GM19023 (cell line): ENCODE measurements at regions not wholly inside any gene's neighbourhood (a gene's known extent, or its start where the extent isn't known, plus 50 kb on each side); places are given as distances from the start of the nearest gene placed in this dataset.

ENCODE experiments used
- ATAC-seq: cut with Tn5 transposase; IDR thresholded peaks from one replicate; pipeline ENCODE4 v1.9.1; 2021; ENCODE audit warnings: mild to moderate bottlenecking, moderate library complexity; ENCODE audit not compliant: unreplicated experiment

GRCh38 chrX:118167361-118167760 lies 50.8 kb upstream of the KLHL13 start:
- no peak for ATAC-seq

- no peak for ATAC-seq
Observed at GRCh38 chrX:118171356-118171755, 54.7 kb upstream of the KLHL13 start.

DNA sequence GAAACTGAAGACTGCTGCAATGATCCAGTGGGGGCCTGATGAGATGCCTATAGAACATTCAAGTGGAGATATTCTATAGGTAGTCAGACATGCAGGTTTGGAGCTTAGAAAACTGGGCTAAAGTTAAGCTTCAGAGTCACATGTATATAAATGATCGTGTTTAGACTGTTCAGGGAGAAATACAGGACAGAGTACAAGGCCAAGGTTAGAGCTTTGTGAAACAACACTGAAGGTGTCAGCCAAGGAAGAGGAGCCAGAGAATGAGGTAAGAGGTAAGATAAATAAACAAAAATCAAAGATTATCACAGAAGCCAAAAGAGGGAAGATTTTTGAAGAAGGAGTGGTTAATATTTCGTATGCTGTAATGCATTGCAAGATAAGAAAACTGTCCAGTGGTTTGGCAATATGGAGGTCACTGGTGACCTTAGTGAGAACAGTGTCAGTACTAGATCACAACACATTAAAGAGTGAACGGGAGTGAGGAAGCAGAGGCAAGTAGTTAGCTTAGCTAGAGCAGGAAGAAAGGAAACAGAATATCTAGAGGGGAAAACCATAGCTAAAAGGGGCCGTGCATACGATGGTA lies 58.0 kb upstream of the KLHL13 start:
- ATAC-seq, result no peak

DNA sequence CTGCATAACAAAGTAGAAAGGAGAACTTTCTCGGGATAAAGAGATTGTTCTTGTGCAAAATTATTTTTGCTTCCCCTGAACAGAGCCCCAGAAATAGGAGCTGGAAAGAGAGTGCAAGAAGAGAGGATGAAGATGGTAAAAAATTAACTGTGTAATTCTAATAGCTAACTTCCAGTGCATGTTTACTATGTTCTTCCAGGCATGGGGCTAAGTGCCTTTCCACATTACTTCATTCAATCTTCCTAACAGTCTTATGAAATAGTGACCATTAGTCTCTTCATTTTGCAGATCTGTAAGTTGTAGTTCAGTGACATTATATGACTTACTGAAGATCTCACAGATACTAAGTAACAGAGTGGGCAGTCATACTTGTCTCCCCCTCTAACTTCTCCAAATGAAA lies 61.1 kb upstream of the KLHL13 start:
- ATAC-seq, result no peak

DNA sequence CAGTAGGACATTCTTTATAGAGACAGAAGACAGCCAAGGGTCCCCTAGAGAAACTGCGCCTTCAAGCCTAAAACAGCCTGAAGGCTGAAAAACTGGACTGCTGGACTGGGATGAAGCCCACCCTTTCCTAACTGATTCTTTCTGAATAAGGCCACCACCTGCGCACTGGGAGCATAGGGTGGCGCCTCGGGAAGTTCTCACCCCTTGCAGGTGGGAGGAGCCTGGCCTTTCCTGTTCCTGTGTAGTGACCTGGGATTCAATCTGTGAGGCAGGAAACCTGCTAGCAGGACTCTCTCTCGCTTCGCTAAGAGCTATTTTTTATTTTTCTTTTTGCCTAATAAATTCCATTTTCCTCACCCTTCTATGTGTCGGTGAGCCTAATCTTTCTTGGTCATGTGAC lies 61.8 kb upstream of the KLHL13 start:
- ATAC-seq, result no peak

DNA sequence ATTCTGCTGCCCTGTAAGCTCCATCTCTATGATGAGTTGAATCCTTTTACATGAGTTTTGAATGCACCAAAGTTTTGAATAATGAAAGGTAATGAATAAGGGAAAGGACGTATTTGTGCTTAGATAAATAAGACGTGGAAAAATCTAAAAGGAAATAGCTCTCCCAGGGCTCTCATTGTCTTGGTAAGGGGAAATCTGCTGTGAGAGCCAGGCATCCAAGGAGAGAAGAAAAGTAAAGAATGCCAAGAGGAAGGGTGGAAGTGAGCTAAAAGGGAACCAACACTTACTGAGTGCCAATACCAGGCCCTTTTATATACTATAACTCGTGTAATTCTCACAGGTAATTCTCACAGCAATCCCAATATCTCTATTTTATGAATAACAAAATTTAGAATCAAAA lies 62.6 kb upstream of the KLHL13 start:
- ATAC-seq, result no peak

- ATAC-seq, result no peak
Observed at GRCh38 chrX:118179718-118180117, 63.1 kb upstream of the KLHL13 start.

DNA sequence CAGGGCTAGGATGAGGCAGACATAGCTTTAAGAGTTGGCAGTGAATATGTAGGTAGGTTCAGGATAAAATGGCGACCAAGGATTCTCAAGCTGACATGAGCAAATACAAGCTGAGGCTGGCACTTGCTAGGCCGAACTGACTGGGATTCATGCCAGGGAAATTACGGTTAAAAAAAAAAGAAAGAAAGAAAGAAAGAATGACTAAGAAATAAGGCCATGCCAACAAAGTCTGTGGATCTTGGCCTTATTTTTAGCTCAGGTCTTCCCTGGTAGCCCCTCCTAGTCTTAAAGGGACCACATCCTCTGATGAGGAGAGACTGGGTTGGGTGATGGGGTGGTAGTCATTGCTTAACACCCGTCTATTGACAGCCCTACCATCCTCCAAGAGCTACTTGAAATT lies 64.4 kb upstream of the KLHL13 start:
- ATAC-seq, result no peak

DNA sequence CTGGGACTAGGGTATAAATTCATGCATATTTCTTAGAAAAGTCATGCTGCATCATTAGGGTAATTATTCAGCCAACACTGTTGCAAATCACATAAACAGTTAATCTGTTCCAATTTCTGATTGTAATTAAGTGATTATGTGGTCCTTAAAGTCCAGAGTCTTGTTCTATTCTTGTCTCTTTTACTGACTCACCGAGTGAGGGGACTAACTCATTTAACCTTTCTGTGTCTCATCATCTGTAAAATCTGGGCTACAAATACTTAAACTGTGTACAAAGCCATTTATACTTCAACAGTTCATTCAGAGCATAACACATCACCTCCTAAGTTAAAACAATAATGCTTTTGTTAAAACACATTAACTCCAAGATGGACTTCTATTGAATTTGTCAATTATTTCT lies 65.4 kb upstream of the KLHL13 start:
- no peak for ATAC-seq

DNA sequence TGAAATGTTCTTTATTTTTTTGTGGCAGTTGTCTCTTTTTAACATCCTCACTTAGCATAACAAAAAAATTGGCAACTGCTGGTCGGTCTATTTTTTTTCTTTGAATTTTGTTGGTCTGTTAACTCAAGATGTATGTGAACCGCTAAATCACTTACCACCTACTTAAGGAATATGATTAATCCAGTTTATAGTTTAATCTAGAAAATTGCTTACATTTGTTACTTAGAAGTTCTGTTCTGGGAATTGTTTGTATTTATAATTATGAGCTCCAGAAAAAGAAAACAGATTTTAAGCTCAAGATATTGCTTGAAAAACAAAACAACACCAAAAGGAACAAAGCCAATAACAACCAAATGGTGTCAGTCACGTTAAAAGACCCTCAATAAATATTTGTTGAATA lies 66.1 kb upstream of the KLHL13 start:
- ATAC-seq, result no peak

GRCh38 chrX:118183606-118184005 lies 67.0 kb upstream of the KLHL13 start:
- no peak for ATAC-seq

- no peak for ATAC-seq
Observed at GRCh38 chrX:118187100-118187499, 70.5 kb upstream of the KLHL13 start.

DNA sequence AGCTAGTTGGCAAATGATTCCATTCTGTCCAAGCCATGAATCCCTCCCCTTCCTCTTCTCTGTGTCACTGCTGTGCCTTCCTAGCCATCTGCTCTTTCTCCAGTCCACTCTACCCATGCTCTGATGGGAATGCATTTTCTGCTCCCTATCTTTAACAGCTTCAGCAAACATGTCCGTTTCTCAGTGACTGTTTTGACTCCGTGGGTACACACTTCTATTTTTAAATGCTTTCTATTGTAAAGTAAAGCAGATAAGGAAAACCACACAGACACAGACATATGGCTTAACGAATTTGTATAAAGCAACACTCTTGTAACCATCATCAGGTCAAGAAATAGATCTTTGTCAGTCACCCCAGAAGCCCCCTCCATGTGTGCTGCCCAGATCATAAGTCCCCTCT lies 72.4 kb upstream of the KLHL13 start:
- ATAC-seq, result no peak

DNA sequence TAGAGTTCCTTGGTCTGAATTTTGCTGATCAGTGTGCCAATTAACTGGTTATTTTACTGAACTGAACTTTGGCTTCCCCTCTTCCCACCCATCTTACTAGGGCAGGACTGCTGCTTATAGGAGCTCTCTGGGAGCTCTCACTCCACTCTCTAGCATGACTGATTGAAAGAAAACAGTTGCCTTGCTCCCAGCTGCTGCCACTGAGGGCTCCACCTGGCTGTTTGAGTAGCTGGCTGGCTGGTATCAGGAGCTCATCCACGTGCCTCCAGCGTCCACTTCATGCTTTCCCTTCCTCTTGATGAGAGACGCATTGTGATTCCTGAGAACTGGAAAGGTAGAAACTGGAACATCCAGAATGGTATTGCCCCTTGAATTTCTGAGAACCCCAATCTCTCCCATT lies 73.0 kb upstream of the KLHL13 start:
- no peak for ATAC-seq

GRCh38 chrX:118197730-118198129 lies 81.1 kb upstream of the KLHL13 start:
- ATAC-seq, result no peak

DNA sequence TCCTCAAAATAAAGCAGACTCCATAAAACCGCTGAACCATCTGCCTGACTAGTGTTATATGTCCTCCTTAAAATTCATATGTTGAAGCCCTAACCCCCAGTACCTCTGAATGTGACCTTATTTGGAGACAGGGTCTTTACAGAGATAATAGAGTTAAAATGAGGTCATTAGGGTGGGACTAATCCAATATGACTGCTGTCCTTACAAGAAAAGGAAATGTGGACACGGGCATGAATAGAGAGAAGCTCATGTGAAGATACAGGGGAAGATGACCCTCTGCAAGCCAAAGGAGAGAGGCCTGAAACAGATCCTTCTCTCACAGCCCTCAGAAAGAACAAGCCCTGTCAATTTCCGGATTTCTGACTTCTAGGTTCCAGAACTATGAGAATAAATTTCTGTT lies 82.0 kb upstream of the KLHL13 start:
- no peak for ATAC-seq

DNA sequence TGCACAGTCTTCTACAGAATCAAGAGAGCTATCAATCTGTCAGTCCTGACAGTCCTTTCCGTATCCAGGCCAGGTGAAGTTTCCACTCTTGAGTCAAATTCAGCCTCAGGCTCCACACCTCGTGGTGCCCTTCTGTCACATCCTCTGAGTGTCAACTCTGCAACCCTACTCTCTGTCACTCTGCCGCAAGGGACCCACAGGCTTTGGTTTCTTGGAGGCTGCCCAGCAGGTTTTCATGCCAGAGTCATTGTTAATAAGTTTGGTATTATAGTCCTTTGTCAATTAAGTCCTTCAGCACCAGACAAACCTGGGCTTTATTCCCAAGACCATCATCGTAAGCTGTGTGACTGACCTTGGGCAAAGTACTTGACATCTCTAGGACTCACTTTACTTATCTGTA lies 83.4 kb upstream of the KLHL13 start:
- ATAC-seq, result no peak

GRCh38 chrX:118205421-118206395 lies 89.1 kb upstream of the KLHL13 start:
- ATAC-seq, result no peak

- ATAC-seq, result no peak
Observed at GRCh38 chrX:118207831-118208453, 91.3 kb upstream of the KLHL13 start.

- no peak for ATAC-seq
Observed at GRCh38 chrX:118208481-118208880, 91.9 kb upstream of the KLHL13 start.

- peak; percentile 44 for ATAC-seq
Observed at GRCh38 chrX:118211891-118212816, 95.5 kb upstream of the KLHL13 start.
